HL-60 (cell line): ENCODE measurements at regions not wholly inside any gene's neighbourhood (a gene's known extent, or its start where the extent isn't known, plus 50 kb on each side); places are given as distances from the start of the nearest gene placed in this dataset.

Source experiments
- DNase-seq, 2 experiments: peaks; one replicate each; pipeline ENCODE4 v3.0.0-alpha.2; 2010 to 2020; ENCODE audit warnings: low read depth in 1 of 2, low spot score in 1 of 2
- H3K27ac ChIP-seq: fragments of 250-450 bp; sonication (Bioruptor Pico); replicated peaks from 2 replicates; pipeline ENCODE4 v1.5.1; 2020; ENCODE audit warnings: mild to moderate bottlenecking, moderate library complexity
- H3K27me3 ChIP-seq: fragments of 250-450 bp; sonication (Bioruptor Pico); 2 replicates; pipeline ENCODE4 v1.5.1; 2021; ENCODE audit warnings: mild to moderate bottlenecking, moderate library complexity; ENCODE audit not compliant: insufficient read depth, poor library complexity, severe bottlenecking
- H3K4me3 ChIP-seq: replicated peaks from 2 replicates; pipeline ENCODE4 v1.5.1; 2011; ENCODE audit warnings: mild to moderate bottlenecking, control low read depth, low read length; ENCODE audit not compliant: insufficient read depth
- GABPA ChIP-seq: IDR thresholded peaks from 2 replicates; pipeline ENCODE4 v1.6.1; 2012; ENCODE audit warnings: low read depth
- POLR2AphosphoS5 ChIP-seq: IDR thresholded peaks from 2 replicates; pipeline ENCODE4 v1.6.1; 2012; ENCODE audit warnings: low read depth
- SPI1 ChIP-seq: IDR thresholded peaks from 2 replicates; pipeline ENCODE4 v1.6.1; 2012; ENCODE audit warnings: low read depth, mild to moderate bottlenecking, borderline replicate concordance
- TF ChIP-seq, protein P1 (sequence below): IDR thresholded peaks from 2 replicates; pipeline ENCODE4 v1.6.1; 2012; ENCODE audit warnings: low read depth; ENCODE audit not compliant: insufficient replicate concordance
- TF ChIP-seq, protein P2 (sequence below): IDR thresholded peaks from one replicate; pipeline ENCODE4 v1.5.1; 2011; ENCODE audit warnings: low read length, control low read depth, inconsistent platforms; ENCODE audit not compliant: insufficient read depth

DNA sequence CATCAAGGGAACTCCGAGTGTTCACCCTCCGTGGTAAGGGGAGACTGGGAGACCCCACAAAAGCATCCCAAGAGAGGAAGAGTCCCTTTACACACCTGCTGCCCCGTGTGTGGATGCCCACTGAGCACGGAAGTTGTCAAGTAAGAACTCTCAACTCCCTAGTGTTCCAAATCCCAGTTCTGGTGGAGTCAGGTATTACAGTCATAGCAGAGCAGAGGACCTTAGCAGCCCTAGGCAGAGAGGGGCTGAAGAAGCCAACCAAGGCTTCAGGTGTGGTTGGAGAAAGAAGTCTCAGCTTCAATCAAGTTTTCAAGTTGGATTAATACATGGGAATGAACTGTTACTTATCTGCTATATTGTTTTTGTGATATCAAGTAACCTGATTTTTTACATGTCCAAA is 512.5 kb downstream of the RNF144A start:
- no peak overlapping the region for H3K4me3 ChIP-seq
- no peak for DNase-seq
- TF ChIP-seq POLR2AphosphoS5, result no peak
- TF ChIP-seq, protein P1, sequence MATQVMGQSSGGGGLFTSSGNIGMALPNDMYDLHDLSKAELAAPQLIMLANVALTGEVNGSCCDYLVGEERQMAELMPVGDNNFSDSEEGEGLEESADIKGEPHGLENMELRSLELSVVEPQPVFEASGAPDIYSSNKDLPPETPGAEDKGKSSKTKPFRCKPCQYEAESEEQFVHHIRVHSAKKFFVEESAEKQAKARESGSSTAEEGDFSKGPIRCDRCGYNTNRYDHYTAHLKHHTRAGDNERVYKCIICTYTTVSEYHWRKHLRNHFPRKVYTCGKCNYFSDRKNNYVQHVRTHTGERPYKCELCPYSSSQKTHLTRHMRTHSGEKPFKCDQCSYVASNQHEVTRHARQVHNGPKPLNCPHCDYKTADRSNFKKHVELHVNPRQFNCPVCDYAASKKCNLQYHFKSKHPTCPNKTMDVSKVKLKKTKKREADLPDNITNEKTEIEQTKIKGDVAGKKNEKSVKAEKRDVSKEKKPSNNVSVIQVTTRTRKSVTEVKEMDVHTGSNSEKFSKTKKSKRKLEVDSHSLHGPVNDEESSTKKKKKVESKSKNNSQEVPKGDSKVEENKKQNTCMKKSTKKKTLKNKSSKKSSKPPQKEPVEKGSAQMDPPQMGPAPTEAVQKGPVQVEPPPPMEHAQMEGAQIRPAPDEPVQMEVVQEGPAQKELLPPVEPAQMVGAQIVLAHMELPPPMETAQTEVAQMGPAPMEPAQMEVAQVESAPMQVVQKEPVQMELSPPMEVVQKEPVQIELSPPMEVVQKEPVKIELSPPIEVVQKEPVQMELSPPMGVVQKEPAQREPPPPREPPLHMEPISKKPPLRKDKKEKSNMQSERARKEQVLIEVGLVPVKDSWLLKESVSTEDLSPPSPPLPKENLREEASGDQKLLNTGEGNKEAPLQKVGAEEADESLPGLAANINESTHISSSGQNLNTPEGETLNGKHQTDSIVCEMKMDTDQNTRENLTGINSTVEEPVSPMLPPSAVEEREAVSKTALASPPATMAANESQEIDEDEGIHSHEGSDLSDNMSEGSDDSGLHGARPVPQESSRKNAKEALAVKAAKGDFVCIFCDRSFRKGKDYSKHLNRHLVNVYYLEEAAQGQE, result no peak
- no peak for TF ChIP-seq GABPA
- TF ChIP-seq, protein P2, sequence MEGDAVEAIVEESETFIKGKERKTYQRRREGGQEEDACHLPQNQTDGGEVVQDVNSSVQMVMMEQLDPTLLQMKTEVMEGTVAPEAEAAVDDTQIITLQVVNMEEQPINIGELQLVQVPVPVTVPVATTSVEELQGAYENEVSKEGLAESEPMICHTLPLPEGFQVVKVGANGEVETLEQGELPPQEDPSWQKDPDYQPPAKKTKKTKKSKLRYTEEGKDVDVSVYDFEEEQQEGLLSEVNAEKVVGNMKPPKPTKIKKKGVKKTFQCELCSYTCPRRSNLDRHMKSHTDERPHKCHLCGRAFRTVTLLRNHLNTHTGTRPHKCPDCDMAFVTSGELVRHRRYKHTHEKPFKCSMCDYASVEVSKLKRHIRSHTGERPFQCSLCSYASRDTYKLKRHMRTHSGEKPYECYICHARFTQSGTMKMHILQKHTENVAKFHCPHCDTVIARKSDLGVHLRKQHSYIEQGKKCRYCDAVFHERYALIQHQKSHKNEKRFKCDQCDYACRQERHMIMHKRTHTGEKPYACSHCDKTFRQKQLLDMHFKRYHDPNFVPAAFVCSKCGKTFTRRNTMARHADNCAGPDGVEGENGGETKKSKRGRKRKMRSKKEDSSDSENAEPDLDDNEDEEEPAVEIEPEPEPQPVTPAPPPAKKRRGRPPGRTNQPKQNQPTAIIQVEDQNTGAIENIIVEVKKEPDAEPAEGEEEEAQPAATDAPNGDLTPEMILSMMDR, result no peak
- no peak for TF ChIP-seq SPI1
- H3K27me3 ChIP-seq, result peaks cover 4% of the 10 kb centered on the region
- no peak overlapping the region for H3K27ac ChIP-seq

DNA sequence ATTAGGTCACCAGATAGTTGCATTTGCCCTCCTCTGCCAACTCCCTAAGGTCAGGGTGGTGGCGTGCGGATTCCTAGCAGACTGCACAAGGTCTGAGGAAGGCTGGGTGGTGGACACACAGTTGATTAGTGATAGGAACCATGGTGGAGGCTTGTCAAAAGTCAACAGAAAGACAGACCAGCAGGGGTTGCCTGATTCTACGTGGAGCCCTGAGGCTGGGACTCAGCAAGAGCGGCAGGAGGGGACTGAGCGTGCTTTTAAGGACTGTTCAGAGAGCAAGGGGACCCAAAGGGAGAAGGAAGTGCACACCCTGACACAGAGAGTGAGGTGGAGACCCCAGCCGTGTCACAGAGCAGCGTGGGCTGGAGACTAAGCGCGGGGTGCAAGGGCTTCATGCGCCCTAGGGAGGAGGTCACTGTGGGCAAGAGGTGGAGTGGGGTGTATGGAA is 513.2 kb downstream of the RNF144A start:
- no peak overlapping the region; the same call in 1 of the 2 replicates for H3K4me3 ChIP-seq
- peak overlapping the region; percentile 40 for H3K27ac ChIP-seq

DNA sequence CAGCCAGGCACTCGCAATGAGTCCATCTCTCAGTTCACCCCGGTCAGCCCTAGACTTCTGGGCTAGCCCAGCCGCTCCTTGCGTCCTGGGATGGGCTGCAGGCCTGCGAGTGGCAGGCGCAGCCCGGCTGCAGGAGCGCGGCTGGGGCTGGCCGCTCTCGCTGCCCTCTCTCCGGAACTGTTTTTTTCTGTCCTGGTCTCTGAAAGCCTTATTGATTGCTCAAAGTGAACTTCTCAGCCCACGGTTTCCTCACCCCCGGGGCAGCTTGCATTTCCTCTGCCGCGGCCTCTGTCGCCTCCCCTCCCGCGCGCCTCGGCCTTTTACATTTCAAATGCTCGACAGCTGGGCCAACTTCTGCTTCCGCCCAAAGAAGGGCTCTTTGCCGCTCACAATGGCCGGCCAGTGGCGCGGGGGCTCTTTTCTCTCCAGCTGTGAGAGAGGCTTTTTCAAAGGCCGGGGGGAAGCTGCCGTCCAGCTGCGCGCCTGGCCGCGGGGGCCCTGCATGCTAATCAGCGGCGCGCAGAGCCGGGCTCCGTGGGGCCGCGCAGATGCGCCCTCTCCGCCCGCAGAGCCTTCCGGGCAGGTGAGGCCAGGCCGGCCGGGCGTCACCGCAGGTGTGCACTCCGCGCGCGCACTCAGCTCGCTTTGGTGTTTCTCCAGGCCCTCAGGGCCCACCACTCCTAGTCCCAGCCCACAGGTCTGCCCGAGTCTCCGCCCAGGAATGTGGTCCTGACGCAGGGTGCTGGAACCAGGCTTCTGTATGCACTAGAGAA is 513.8 kb downstream of the RNF144A start:
- Histone ChIP-seq H3K27me3 (peaks cover 4% of the 10 kb centered on the region), H3K4me3 (peak overlapping the region; percentile 38), H3K27ac (peak overlapping the region; percentile 40)
- DNase-seq, result peak; percentile 43 to 84
- TF ChIP-seq, protein P1, result no peak
- TF ChIP-seq SPI1 (peak; percentile 50; the same call in 1 of the 2 replicates), GABPA (no peak), POLR2AphosphoS5 (peak; percentile 40; the same call in 1 of the 2 replicates)
- TF ChIP-seq, protein P2, result no peak

More for the DNA sequence above, 513.2 kb downstream of the RNF144A start:
- no peak for DNase-seq
- H3K27me3 ChIP-seq, result peaks cover 4% of the 10 kb centered on the region
- TF ChIP-seq POLR2AphosphoS5 (no peak), GABPA (no peak), SPI1 (no peak)

DNA sequence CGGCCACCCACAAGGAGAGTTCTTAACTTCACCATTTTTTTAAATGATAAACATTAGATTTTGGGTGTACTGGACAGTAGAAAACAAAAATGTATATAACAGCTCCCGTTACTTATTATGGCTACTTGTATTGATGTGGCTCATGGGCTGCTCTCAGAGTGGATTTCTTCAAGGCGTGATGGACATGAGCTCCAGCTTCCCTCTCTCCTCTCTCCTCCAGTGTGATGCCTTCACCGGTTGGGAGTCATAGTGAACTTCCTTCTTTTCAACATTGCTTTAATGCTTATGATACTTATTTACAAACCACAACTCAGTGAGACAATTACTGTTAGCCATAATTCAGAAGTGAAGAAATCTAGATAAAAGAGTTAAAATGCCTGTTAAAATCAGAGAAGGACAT is 515.2 kb downstream of the RNF144A start:
- Histone ChIP-seq H3K27me3 (peaks cover 2% of the 10 kb centered on the region), H3K4me3 (no peak overlapping the region), H3K27ac (no peak overlapping the region)
- TF ChIP-seq, protein P2, result no peak
- TF ChIP-seq, protein P1, result no peak
- no peak for TF ChIP-seq POLR2AphosphoS5
- DNase-seq, result no peak
